ENCODE measurements at regions not wholly inside any gene's neighbourhood (a gene's known extent, or its start where the extent isn't known, plus 50 kb on each side); places are given as distances from the start of the nearest gene placed in this dataset.

DNA sequence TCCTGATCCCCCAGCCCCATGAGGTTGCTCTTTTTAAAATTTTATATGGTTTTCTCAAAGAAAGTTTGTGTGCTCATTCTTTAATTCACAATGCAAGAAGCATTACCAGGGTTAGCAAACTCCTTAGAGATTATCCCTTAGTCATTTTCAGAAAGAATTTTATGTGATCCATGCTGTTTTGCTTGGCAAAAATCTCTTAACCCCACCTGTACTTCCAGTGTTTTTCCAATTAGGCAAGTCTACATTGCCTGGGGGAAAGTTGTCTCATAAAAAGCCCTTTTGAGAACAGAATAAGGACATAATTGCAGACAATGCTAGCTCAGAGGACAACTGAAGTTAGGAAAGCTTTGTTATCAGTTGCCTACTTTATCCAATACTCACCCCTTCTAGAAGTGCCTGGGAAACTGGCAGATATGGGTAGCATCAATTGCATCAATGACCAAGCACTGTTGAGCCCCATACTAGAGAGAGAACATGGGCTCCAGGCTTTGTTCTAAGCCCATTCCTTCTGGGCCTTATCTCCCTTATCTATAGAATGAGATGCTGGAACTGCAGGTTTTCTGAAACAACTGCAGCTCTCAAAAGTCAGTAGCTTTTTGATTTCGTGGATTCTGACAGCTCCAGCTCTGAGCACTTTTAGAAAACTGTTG, 265.9 kb upstream of the SPHKAP start:
- TF ChIP-seq POLR2A (IDR thresholded peaks at IDR 0.05) = no peak
- no peak for TF ChIP-seq CTCF (IDR thresholded peaks at IDR 0.05)

All from thyroid gland (tissue), 4 donors.